HuH-7 (cell line): ENCODE measurements at regions not wholly inside any gene's neighbourhood (a gene's known extent, or its start where the extent isn't known, plus 50 kb on each side); places are given as distances from the start of the nearest gene placed in this dataset.

Source experiments
- DNase-seq: peaks from one replicate; pipeline ENCODE4 v3.0.0; 2011; ENCODE audit warnings: low spot score

DNA sequence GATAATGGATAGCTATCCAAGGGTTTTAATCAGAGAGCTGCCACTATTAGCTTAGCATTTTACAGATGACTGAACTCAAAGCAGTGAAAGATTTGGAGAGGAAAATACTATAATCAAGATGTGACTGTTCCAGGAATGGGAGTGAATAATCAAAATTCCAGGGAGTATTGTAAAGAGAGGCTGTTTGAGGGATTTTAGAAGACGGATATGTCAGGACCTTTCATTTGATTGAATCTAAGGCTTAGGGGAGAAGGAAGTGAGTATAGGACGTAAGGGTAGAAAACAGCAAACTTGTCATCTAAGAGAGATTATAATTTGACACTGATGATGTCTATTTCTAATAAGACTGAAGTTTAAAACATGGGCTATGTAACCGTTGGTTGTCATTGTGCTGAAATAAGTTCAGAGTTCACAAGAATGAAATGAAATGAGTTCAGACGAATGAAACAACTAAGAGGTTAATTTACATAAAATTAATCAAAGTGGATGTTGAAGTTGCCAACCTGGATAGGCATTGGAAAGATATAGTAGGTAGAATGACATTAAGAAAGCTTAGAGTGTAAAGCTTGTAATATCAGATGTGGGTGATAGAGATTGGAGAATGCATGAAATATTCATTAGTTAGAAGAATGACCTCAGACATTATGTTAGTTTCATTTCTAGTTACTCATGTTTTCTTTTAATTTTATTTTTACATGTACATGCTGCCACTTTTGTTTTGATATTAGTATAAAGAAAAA lies 842.8 kb downstream of the SI start:
- DNase-seq = no peak

DNA sequence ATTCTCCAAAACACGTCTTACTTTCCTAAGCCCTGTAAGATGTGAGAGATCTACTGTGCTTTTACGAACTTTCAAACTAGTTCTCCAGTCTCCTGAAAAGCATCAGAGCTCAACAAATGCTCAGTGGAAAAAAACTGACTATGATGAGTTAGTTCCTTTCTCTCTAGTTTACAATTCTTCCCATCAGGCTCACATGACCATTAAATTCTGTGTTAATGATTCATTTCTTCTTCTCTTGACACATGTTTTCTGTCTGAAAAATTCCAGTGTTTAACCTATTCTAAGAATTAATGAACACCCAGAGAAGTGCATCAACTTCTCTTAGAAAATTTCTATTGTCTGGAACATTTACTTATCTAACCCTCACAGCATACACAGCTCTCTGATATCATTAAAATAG lies 844.3 kb downstream of the SI start:
- DNase-seq = no peak

DNA sequence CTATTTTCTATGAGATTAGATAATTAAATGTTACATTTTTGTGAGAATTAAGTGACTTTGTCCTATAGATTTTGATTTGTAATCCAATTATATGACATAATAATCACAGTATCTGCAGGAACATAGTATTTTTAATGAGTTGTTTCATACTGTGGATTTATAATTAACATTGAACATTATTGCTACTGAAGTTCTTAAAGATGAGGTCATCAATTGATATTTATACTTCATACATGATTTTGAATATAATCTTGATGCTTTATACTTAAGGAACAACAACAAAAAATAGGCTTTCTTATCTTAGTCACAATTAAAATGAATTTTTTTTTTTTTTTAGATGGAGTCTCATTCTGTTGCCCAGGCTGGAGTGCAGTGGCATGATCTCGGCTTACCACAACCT lies 846.6 kb downstream of the SI start:
- DNase-seq = no peak

DNA sequence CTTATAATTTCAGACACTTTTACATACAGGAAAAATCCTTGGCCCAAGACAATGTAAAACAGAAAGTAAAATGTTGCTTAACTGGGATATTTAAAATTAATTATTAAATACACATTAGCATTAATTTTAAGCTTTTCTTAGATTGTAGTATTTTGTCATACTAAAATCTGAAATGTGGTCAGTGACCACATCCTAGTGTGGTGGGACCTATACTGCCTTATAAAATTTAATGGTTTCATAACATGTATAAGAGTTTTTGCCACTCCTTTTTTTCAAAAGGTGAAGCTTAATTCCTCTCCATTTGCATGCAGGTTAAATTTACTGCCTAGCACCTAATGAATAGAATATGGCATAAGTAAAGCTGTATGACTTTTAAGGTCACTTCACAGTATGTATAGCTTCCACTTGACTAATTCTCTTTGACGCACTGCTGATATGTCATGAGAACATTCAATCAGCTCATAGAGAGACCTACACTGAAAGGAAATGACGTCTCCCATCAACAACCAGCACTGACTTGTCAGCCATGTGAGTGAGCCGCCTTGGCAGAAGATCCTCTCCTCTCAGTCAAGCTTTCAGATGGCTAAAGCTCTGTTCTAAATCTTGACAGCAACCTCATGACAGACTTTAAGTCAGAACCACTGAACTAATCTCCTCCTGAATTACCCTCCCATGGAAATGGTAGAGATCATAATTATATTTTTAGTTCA lies 847.8 kb downstream of the SI start:
- no peak for DNase-seq

DNA sequence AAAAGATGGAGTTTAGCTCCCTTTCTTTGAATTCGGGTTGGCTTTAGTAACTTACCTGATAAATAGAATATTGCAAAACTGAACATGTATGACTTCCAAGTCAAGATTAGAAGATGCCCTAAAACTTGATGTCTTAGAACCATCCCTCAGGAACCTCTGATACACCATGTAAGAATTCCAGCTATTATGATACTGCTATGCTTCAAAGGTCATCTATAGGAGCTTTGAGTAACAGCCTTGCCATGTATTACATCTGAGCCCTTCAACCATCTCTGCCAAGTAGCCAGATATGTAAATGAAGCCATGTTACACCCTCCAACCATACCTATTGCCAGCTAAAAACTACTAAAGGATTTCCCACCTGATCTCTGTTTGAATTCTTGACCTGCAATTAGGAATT lies 854.2 kb downstream of the SI start:
- no peak for DNase-seq

DNA sequence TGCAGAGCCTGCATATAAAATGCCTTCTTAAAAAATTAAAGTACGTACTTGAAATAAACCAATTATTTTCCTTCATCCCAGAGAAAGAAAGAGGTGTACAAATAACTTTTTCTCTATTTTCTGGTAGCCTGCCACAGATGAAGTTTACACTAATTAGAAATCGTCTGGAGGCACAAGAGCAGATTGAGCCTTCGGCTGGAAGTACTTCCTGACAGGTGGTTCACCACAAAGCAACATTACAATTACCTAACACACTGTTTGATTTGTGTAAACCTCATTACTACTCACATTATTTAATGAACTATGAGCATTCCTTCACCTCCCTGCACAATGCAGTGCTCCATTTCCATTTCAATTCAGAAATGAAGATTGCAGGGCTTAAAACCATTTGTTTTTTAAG lies 856.1 kb downstream of the SI start:
- no peak for DNase-seq

DNA sequence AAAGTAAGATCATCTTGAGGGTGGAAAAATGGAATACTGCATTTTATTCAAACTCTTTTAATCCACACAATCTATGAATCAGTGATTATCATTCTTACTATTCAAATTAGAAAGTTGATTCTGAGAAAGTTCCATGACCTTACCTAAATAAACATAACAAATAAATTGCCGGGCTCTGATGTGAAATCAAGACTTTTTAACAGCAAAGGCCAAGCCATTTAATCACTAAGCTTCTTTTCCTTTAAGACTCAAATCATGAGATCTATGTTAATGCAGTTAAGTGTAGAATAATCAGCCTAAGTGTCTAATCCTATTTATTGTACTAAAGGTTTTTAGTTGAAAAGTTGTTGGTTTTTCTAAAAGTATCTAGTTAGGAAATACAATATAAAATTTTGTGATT lies 857.0 kb downstream of the SI start:
- DNase-seq = no peak

DNA sequence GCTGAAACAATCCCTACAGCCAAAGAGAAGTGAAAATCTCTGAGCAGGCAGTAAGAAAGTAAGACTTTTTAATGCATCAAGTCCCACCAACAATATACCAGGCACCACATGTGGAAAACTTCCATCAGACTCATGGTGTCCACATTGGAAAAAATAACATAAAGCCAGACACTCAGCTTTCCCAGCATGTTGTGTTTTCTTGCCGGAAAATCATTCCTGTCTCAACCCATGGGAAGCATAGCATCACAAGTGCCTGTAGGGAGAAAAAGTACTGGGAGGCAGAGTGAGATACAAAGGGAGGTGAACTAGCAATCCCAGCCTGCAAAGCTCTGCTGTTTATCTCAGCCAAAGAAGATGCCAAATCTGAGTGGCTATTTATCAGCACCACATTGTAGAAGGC lies 868.9 kb downstream of the SI start:
- no peak for DNase-seq

DNA sequence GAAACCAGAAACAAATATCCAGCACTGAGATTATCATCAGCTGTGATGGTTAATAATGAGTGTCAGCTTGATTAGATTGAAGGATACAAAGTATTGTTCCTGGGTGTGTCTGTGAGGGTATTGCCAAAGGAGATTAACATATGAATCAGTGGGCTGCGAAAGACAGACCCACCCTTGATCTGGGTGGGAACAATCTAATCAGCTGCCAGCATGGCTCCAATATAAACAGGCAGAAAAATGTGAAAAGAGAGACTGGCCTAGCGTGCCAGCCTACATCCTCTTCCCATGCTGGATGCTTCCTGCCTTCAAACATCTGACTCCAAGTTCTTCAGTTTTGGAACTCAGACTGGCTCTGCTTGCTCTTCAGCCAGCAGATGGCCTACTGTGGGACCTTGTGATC lies 869.5 kb downstream of the SI start:
- no peak for DNase-seq

DNA sequence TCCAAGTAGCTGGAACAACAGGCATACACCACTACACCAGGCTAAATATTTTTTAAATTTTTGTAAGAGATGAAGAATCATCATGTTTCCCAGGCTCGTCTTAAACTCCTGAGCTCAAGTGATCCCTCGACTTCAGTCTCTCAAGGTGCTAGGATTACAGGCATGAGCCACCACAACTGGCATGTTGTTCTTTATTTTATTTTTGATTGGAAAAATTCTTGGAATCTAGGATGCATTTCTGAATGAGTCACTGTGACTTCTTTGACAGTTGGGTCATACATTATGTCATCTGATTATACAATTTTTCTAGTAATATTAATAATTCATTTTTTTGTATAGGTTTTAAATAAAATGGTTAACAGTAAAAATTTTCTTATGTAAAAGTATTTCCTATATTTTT lies 870.2 kb downstream of the SI start:
- DNase-seq = no peak

DNA sequence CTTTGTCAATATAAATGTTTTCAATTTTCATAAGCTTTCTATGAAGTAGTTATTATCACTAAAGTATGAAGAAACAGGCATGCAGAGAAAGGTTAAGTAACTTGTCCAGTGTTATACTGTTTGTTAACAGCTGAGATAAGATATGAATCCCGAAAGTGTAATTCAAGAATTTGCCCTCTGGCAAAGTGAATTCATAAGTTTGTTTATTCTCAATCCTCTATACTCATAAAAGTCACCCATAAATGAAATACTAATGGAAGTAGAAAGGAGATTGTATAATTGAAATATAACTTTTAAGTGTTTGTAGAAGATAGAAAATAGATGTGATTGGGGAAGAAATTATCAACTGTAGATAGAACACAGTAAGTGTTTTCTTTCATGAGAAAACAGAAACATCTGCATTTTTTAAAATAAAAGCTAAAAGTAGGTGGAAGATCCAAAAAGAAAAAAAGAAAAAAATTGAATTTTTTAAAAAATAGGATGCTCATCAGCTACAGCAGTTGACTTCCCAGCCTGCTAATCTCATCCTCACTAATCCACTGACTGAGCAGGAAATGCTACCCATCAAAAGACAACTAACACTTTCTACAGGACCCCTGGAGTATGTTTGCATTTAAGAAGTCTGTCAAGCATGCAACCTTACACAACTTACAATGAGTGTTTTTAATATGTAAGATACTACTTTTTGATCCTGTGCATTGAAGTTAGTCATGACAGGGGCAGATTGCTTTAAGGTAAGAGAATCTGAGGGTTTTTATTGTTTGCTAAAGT lies 878.1 kb downstream of the SI start:
- DNase-seq = no peak

DNA sequence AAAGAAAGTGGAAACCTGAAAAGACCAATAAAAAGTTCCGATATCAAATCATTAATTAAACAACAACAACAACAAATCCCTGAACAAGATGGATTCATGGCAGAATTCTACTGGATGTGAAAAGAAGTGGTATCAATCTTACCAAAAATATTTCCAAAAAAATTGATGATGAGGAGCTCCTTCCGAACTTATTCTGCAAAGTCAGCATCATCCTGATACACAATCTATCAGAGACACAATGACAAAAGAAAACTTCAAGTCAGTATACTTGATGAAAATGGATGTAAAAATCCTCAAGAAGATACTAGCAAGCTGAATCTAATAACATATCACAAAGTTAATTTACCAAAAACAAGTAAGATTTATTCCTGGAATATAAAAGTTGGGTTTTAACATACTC lies 881.8 kb downstream of the SI start:
- DNase-seq = no peak

DNA sequence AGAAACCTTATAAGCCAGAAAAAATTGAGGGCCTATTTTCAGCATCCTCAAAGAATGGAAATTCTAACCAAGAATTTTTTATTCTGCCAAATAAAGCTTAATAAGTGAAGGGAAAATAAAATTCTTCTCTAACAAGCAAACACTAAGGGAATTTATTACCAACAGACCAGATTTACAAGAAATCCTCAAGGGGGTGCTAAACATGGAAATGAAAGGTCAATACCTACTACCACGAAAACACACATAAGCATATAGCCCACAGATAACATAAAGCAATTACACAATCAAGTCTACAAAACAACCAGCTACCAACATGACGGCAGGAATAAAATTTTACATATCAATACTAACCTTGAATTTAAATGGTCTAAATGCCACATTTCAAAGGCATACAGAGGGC lies 883.5 kb downstream of the SI start:
- DNase-seq = no peak

DNA sequence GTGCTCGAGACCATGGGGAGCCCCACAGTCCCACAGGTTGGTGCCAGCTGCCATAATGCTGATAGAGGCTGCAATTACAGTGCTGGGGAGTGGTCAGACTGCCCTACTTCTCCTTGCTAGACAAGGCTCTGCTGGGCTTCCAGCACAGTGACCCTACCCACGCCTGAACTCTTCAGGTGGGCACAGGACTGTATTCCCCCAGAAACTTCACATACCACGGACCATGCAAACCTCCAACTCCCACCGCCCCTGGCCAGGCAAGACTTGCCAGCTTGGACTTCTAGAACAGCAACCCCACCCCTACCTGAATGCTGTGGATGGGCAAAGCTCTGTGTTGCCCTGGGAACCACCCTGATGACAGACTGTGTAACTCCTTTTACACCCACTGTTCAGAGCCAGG lies 885.3 kb downstream of the SI start:
- DNase-seq = no peak

DNA sequence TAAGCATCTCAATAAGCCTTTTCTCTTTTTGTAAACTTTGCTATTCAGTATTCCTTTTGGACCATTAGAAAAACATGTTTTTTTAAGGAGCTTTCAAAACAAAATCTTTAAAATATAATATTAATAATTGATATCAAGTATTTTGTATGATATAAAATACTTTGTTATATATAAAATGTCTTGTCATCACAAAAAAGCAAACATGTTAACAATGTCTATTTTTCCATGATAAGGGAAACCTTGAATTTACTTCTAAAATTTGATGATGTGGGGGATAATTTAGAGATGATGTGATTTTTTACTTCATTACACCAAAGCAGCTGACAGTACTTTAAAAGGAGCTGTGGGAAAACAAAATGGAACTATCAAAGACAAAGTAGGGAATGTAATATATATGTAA lies 887.7 kb downstream of the SI start:
- no peak for DNase-seq

DNA sequence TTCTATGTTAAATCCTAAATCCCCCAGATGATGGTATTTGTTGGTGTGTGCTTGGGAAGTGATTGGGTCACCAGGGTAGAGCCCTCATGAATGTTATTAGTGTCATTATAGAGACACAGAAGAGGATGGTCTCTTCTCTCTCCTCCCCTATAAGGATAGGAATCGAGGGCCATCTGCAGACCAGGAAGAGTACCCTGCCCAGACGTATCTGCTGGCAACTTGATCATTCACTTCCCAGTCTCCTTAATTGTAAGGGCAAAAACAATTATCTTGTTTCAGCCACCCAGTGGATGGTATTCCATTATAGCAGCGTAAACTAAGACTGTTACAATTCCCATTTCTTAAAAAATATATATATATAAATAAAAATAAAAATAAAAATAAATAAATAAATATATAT lies 892.2 kb downstream of the SI start:
- DNase-seq = no peak

DNA sequence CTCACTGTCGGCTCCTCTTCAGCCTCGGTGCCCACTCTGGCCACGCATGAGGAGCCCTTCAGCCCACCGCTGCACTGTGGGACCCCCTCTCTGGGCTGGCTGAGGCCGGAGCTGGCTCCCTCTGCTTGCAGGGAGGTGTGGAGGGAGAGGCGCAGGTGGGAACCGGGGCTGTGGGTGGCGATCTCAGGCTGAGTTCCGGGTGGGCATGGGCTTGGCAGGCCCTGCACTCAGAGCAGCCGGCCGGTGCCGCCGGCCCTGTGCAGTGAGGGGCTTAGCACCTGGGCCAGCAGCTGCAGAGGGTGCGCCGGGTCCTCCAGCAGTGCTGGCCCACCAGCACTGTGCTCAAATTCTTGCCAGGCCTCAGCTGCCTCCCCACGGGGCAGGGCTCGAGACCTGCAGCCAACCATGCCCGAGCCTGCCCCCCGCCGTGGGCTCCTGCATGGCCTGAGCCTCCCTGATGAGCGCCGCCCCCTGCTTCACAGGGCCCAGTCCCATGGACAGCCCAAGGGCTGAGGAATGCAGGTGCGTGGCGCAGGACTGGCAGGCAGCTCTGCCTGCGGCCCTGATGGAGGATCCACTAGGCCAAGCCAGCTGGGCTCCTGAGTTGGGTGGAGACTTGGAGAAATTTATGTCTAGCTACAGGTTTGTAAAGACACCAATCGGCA lies 899.1 kb downstream of the SI start:
- DNase-seq = no peak

DNA sequence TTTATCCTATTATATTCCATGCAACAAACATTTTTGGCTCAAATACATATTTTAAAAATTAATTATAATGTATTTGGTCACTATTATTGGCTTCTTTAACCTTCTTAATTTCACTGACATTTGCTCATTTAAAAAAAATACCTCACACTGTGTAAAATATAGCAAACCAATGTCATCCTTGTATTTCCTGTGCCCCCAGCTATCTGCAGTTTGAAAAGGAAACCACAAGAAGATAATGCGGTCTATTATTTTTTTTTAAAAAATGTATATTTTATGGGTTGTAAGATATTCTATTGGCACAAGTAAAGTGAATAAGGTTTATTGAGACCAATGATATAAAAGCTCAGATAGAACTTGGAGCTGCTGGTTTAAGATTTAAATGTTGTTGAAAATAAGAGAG lies 904.2 kb downstream of the SI start:
- DNase-seq = no peak

DNA sequence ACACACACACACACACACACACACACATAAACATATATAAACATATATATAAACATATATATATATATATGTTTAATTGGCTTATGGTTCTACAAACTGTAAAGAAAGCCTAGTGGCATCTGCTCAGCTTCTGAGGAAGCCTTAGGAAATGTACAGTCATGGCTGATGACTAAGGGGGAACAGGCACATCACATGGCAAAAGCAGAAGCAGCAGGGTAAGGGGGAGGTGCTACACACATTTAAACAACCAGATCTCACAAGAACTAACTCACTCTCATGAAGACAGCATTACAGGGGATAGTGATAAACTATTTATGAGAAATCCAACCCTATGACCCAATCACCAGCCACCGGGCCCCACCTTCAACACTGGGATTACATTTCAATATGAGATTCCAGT lies 922.9 kb downstream of the SI start:
- no peak for DNase-seq

DNA sequence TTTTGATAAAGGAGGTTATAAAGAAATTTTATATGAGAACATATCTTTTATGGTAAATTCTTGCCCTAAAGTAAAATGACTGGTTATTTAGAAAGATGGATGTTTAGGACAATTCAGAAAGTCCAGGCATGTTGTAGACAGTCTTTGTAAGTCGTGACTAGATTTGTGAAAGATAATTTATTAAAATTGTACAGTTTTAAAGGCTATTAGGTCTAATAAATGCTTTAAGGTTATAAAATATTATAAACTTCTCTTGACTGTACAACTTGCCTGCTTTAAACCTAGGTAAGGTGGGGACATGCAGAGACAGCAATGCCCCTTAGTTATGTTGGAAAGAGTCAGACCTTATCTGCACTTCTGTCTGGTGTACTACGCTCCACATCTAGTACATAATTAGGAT lies 933.5 kb downstream of the SI start:
- DNase-seq = no peak

DNA sequence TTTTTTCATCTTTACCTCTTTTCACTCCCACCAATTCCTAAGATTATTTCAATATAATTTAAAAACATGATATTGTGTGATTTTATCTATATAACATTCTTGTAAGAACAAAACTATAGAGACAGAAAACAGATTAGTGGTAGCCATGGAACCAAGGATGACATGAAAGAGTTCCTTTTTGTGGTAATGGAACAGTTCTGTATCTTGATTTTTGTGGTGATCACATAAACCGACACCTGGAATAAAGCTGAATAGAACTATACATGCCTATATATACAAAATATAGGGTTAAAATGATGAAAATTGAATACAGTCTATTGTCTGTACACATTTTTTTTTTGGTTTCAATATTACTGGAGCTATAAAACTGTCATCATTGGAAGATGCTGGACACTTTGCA lies 945.4 kb downstream of the SI start:
- no peak for DNase-seq

DNA sequence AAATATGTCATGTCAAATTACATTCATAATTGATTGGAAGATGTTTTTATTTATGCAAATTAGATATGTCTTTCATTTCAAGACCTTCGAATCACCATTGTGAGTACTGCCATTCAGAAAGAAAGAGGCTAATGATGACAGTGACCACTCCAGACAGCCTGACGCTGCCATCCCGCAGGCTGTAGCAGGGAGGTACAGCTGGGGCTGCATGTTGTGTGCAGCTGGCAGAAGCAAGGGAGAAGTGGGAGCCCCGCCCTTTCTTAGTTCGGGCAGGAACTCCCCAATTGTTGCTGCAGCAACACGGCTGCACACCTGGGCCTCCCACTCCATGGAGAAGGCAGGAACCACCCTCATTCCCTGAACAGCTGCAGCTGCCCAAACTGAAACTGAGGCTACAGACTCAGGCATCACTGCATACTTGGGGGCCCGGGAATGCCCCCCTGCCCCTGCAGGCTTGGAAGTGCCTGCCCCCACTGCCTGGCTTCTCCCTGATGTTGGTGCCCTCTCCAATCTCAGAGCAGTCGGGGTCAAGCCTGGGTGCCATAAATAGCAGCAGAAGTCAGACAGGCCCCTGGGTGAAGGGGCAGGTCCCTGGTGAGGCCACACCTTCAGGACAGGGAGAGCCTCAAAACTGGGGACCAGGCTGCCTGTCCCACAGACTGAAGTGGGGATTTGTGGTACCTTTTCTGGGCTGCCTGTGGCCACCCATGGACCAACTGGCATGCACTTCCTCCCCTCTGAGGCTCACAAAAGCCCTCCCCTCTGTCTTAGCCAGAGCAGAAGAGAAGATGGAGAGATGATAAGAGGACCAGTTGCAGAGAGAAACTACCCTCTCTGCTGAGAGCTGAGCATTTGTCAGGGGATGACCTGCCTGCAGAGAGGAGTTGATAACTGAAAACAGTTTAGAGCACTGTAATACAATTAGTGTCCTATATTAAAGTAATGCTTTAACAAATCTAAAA lies 964.6 kb downstream of the SI start:
- no peak for DNase-seq
